Fibroblast of lung (primary cell): ENCODE measurements at regions not wholly inside any gene's neighbourhood (a gene's known extent, or its start where the extent isn't known, plus 50 kb on each side); places are given as distances from the start of the nearest gene placed in this dataset.

Experiments
- CTCF ChIP-seq, 2 donors: IDR thresholded peaks in 1 of 2; conservative IDR thresholded peaks in 1 of 2; 1 replicate in 1 of 2; 2 replicates in 1 of 2; pipeline ENCODE4 v1.5.1; 2011 to 2012; ENCODE audit warnings: low read length in 2 of 2, control low read depth in 1 of 2, inconsistent platforms in 1 of 2, low read depth in 1 of 2, mild to moderate bottlenecking in 1 of 2
- EZH2 ChIP-seq: IDR thresholded peaks from 2 replicates; pipeline ENCODE4 v1.5.1; 2012; ENCODE audit warnings: low read length, control low read depth, mild to moderate bottlenecking; ENCODE audit errors: missing control alignments

DNA sequence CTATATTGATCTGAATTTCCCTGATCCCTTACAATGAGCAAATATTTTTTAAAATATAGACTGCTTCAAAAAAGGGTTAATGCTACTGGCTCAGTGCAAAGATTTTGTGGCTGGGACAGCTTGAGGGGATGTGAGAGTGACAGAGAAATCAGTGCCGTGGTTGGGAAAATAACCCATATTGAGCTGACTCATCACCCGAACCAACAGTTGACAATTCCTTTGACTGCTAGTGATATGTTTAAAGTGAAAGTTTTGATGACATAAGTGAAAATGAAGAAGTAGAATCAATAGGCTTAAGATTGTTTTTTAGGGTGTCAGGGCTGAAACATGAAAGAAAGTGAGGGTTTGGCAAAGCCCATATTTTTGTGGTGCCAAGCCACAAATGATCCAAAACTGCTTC is 257.1 kb upstream of the TENM4 start:
- TF ChIP-seq CTCF (conservative IDR thresholded peaks at IDR 0.05 in 1 of 2, IDR thresholded peaks at IDR 0.05 in 1 of 2; ENCODE audit: low read depth in 1 of 2, low read length in 2 of 2): no peak
- TF ChIP-seq EZH2: no peak
